Heart right ventricle (tissue), 16 donors: ENCODE measurements at regions not wholly inside any gene's neighbourhood (a gene's known extent, or its start where the extent isn't known, plus 50 kb on each side); places are given as distances from the start of the nearest gene placed in this dataset.

Experiments
- ATAC-seq, 8 donors: fragments of 200-7000 bp; cut with Tn5 transposase; one replicate each; pipeline ENCODE4 v1.9.1; 2020; ENCODE audit warnings: mild to moderate bottlenecking in 8 of 8, moderate library complexity in 8 of 8, moderate number of reproducible peaks in 1 of 8
- DNase-seq, 2 donors: peaks; one replicate each; pipeline ENCODE4 v3.0.0-alpha.2; 2020
- H3K27ac ChIP-seq, 10 donors: fragments of 200-600 bp; sonication (generic) in 2 of 10; one replicate each; pipeline versions ENCODE4 v1.5.0 to v1.8.0; 2020 to 2022; ENCODE audit warnings: mild to moderate bottlenecking in 3 of 10
- H3K27me3 ChIP-seq, 7 donors: fragments of 200-600 bp; one replicate each; pipeline ENCODE4 v1.8.0; 2021 to 2022; ENCODE audit warnings: mild to moderate bottlenecking in 2 of 7
- H3K36me3 ChIP-seq, 9 donors: fragments of 200-600 bp; sonication (generic) in 1 of 9; one replicate each; pipeline versions ENCODE4 v1.5.0 to v1.8.0; 2020 to 2022; ENCODE audit warnings: mild to moderate bottlenecking in 2 of 9
- H3K4me1 ChIP-seq, 9 donors: fragments of 200-600 bp; sonication (generic) in 1 of 9; one replicate each; pipeline versions ENCODE4 v1.5.0 to v1.8.0; 2020 to 2022; ENCODE audit warnings: mild to moderate bottlenecking in 4 of 9
- H3K4me3 ChIP-seq, 10 donors: fragments of 200-600 bp; sonication (generic) in 2 of 10; one replicate each; pipeline versions ENCODE4 v1.5.0 to v1.8.0; 2020 to 2022; ENCODE audit warnings: mild to moderate bottlenecking in 7 of 10, moderate library complexity in 2 of 10
- H3K9me3 ChIP-seq, 11 donors: fragments of 200-600 bp in 10 of 11; sonication (generic) in 2 of 11; one replicate each; pipeline versions ENCODE4 v1.5.0 to v1.8.0; 2013 to 2022; ENCODE audit warnings: mild to moderate bottlenecking in 2 of 11, control low read depth in 1 of 11, moderate library complexity in 1 of 11
- whole genome bisulfite sequencing, 2 donors: extraction: QIAGEN DNeasy Blood & Tissue Kit; methylation state at CpG; one replicate each; pipeline ENCODE4 v1.1.7; 2013; ENCODE audit warnings: inconsistent platforms in 1 of 2; 5-methylcytosine and 5-hydroxymethylcytosine counted together
- intact Hi-C, 10 donors: fragments of 100-400 bp; cut with DNase I; formaldehyde crosslinking; loops; one replicate each; pipeline versions ENCODE4 v1.11.1 to v1.14.2; 2022
- TF ChIP-seq, protein P1 (sequence below), 9 donors: fragments of 200-600 bp; sonication (generic) in 2 of 9; IDR thresholded peaks; one replicate each; pipeline versions ENCODE4 v1.5.0 to v1.8.0; 2021 to 2022; ENCODE audit warnings: antibody characterized with exemption in 9 of 9, mild to moderate bottlenecking in 5 of 9, moderate library complexity in 1 of 9
- donor health status: Arrhythmogenic right ventricular cardiomyopathy.
- donor health status: ischemic (EF 13 %, LVEDD 7.1; RV severe dilation, severe dysfunction).
- donor health status: healthy with polysubstance abuse.
- donor health status: DM: no; HTN: yes; CAD: no.
- donor health status: DM: no; HTN: no; CAD: no.
- donor health status: ischemic (EF 25% LVEDD 6.9; RV normal size, moderate dysfunction).
- donor health status: ischemic (EF 25% LVEDD 5.7; RV mildly dilated, moderate dysfunction).
- donor health status: healthy.
- donor health status: DM: yes; HTN: yes; CAD: no.
- donor health status: Ischemic cardiomyopathy.
- donor health status: ischemic (EF 35%, LVEDD 5.7; RV mildly dilated, moderate dysfunction).
- donor health status: nonischemic (EF 11% LVEDD 7.7; RV severe dilation, severe dysfunction).
- donor health status: DM: yes; HTN: yes; CAD: no.
- donor health status: PGD.
- donor health status: ischemic (EF 29% LVEDD 5.4; RV normal size, mild dysfunction).
- donor health status: nonischemic (EF 23%, LVEDD 6.1; RV moderate dilation, normal function).

- Histone ChIP-seq H3K27me3 (no peaks in the 10 kb centered on the region), H3K4me3 (no peak overlapping the region), H3K36me3 (no peaks in the 10 kb centered on the region), H3K9me3 (peaks cover 0 to 19% (median 0%) of the 10 kb centered on the region in 11 donors), H3K27ac (no peak overlapping the region), H3K4me1 (no peaks in the 10 kb centered on the region)
- intact Hi-C loops = no loop called here
- WGBS, 2 donors = 93 to 96% methylated on average over 2 of the region's 2 CpGs
- TF ChIP-seq, protein P1, sequence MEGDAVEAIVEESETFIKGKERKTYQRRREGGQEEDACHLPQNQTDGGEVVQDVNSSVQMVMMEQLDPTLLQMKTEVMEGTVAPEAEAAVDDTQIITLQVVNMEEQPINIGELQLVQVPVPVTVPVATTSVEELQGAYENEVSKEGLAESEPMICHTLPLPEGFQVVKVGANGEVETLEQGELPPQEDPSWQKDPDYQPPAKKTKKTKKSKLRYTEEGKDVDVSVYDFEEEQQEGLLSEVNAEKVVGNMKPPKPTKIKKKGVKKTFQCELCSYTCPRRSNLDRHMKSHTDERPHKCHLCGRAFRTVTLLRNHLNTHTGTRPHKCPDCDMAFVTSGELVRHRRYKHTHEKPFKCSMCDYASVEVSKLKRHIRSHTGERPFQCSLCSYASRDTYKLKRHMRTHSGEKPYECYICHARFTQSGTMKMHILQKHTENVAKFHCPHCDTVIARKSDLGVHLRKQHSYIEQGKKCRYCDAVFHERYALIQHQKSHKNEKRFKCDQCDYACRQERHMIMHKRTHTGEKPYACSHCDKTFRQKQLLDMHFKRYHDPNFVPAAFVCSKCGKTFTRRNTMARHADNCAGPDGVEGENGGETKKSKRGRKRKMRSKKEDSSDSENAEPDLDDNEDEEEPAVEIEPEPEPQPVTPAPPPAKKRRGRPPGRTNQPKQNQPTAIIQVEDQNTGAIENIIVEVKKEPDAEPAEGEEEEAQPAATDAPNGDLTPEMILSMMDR (IDR thresholded peaks at IDR 0.05) = no peak
- no peak for DNase-seq
- no peak for ATAC-seq
Measured at GRCh38 chr16:72602499-72602898, 430.5 kb upstream of the PMFBP1 start.

DNA sequence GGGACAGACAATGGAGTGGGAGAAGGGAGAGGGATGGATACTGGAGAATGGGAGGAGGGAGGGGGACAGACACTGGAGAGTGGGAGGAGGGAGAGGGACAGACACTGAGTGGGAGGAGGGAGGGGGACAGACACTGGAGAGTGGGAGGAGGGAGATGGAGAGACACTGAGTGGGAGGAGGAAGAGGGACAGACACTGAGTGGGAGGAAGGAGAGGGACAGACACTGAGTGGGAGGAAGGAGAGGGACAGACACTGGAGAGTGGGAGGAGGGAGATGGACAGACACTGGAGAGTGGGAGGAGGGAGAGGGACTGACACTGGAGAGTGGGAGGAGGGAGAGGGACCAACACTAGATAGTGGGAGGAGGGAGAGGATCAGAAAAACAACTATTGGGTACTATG, 426.7 kb upstream of the PMFBP1 start:
- Histone ChIP-seq H3K9me3 (peaks cover 0 to 19% (median 0%) of the 10 kb centered on the region in 11 donors), H3K27ac (no peak overlapping the region), H3K36me3 (no peaks in the 10 kb centered on the region), H3K4me1 (no peaks in the 10 kb centered on the region), H3K27me3 (no peaks in the 10 kb centered on the region), H3K4me3 (no peak overlapping the region)
- intact Hi-C loops = no loop called here
- TF ChIP-seq, protein P1 (IDR thresholded peaks at IDR 0.05) = no peak
- ATAC-seq (no peak), DNase-seq (no peak)

GRCh38 chr16:72597938-72598337, 426.0 kb upstream of the PMFBP1 start:
- no peak for ATAC-seq
- no peaks in the 10 kb centered on the region for H3K36me3 ChIP-seq
- peaks cover 0 to 14% (median 0%) of the 10 kb centered on the region in 11 donors for H3K9me3 ChIP-seq
- TF ChIP-seq, protein P1 (IDR thresholded peaks at IDR 0.05) = no peak
- intact Hi-C loops = no loop called here
- no peak overlapping the region for H3K27ac ChIP-seq
- no peaks in the 10 kb centered on the region for H3K27me3 ChIP-seq
- H3K4me3 ChIP-seq = no peak overlapping the region
- no peak for DNase-seq
- no peaks in the 10 kb centered on the region for H3K4me1 ChIP-seq
- whole genome bisulfite sequencing, 2 donors = 91 to 95% methylated on average over 3 of the region's 3 CpGs

- intact Hi-C loops = no loop called here
- Histone ChIP-seq H3K4me3 (no peak overlapping the region), H3K4me1 (no peaks in the 10 kb centered on the region), H3K27ac (no peak overlapping the region), H3K9me3 (no peaks in the 10 kb centered on the region), H3K36me3 (no peaks in the 10 kb centered on the region), H3K27me3 (no peaks in the 10 kb centered on the region)
- DNase-seq (no peak), ATAC-seq (no peak)
- WGBS, 2 donors = 96 to 97% methylated on average over 3 of the region's 3 CpGs
- TF ChIP-seq, protein P1 (IDR thresholded peaks at IDR 0.05) = no peak
Measured at GRCh38 chr16:72596373-72596772, 424.4 kb upstream of the PMFBP1 start.
